ENCODE measurements at regions not wholly inside any gene's neighbourhood (a gene's known extent, or its start where the extent isn't known, plus 50 kb on each side); places are given as distances from the start of the nearest gene placed in this dataset.
A peak's percentile ranks its signal among the peaks of the same experiment; 100 is the strongest.

DNA sequence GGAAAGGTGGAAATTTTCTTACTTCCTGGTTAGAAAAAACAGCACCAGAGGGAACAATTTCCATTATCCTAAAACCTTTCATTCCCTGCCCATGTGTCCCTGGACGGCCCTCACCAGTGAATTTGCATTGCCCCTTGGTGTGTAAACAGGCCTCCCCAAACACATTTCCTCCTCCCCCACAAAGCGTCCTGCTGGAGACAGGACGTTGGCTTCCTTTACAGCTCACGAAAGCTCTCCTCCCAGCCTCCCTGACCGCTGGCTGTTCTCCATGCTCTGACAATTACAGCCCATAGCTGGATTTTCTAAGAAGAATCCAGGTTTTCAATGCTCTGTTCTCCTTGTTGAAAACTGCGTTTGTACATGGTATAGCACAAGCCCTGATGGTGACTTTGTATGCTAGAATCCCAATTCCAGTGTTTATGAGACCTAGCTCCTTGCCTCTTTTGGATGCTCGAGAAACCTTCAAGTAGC, 724.2 kb upstream of the CELF2 start:
- no peaks in the 10 kb centered on the region for H3K36me3 ChIP-seq (ENCODE audit: control insufficient read depth in 2 of 3, insufficient read depth in 3 of 3, low read length in 3 of 3)
- no peak overlapping the region for H3K9ac ChIP-seq (ENCODE audit: low read length in 3 of 3)
- no peaks in the 10 kb centered on the region for H3K9me3 ChIP-seq (ENCODE audit: control insufficient read depth in 2 of 3, insufficient read depth in 1 of 3, low read length in 3 of 3)
- no peaks in the 10 kb centered on the region for H3K27me3 ChIP-seq (ENCODE audit: control insufficient read depth, insufficient read depth, low read length)
- no peak for FAIRE-seq
- intact Hi-C loops (cut with DNase I): no loop called here
- peaks cover 0 to 3% (median 0%) of the 10 kb centered on the region in 3 donors for H3K4me1 ChIP-seq (ENCODE audit: control insufficient read depth in 2 of 3, insufficient read depth in 2 of 3, low read depth in 1 of 3, low read length in 3 of 3)
- no peak overlapping the region for H3K27ac ChIP-seq (ENCODE audit: low read depth in 2 of 2, low read length in 2 of 2)
- no peak for TF ChIP-seq CTCF (IDR thresholded peaks at IDR 0.05; ENCODE audit: borderline replicate concordance, extremely low read depth, insufficient read depth)
- H3K4me3 ChIP-seq (ENCODE audit: low read length in 3 of 3): no peak overlapping the region
- DNase-seq: peak in 4 of 5 donors; percentile 32 to 71 (median 48)

DNA sequence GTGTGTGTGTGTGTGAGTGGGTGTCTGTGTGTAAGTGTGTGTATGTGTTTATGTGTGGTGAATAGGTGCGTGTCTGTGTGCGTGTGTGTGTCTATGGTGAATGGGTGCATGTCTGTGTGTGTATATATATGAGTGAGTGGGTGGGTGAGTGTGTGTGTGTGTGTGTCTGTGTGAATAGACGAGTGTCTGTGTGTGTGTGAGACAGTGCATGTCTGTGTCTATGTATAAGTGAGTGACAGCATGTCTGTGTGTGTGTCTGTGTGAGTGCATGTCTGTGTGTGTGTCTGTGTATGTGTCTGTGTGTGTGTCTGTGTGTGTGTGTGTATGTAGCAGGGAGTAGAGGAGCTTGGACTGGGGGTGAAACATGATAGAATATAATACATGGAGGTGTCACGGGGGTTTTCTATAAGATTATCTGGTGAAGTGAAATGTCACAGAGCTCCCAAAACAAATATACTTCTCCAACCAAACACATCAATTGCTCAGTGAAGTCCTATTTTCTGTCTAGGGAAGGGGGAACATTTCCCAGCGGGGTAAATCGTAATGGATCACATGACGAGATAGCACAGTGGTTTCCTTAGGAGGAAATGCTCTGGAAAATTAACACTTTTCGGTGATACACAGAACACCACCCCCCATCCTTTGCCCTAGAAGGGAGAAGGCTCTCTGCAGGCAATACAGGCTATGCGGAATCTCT, 723.3 kb upstream of the CELF2 start:
- Histone ChIP-seq H3K27me3 (ENCODE audit: control insufficient read depth, insufficient read depth, low read length) (no peaks in the 10 kb centered on the region), H3K27ac (ENCODE audit: low read depth in 2 of 2, low read length in 2 of 2) (no peak overlapping the region), H3K36me3 (ENCODE audit: control insufficient read depth in 2 of 3, insufficient read depth in 3 of 3, low read length in 3 of 3) (no peaks in the 10 kb centered on the region), H3K4me1 (ENCODE audit: control insufficient read depth in 2 of 3, insufficient read depth in 2 of 3, low read depth in 1 of 3, low read length in 3 of 3) (peaks cover 0 to 3% (median 0%) of the 10 kb centered on the region in 3 donors), H3K4me3 (ENCODE audit: low read length in 3 of 3) (no peak overlapping the region), H3K9ac (ENCODE audit: low read length in 3 of 3) (no peak overlapping the region), H3K9me3 (ENCODE audit: control insufficient read depth in 2 of 3, insufficient read depth in 1 of 3, low read length in 3 of 3) (no peaks in the 10 kb centered on the region)
- intact Hi-C loops (cut with DNase I): no loop called here
- DNase-seq: no peak
- no peak for FAIRE-seq
- no peak for TF ChIP-seq CTCF (IDR thresholded peaks at IDR 0.05; ENCODE audit: borderline replicate concordance, extremely low read depth, insufficient read depth)

- intact Hi-C loops (cut with DNase I): no loop called here
- H3K27ac ChIP-seq (ENCODE audit: low read depth in 2 of 2, low read length in 2 of 2): no peak overlapping the region
- H3K9ac ChIP-seq (ENCODE audit: low read length in 3 of 3): no peak overlapping the region
- peaks cover 0 to 3% (median 0%) of the 10 kb centered on the region in 3 donors for H3K4me1 ChIP-seq (ENCODE audit: control insufficient read depth in 2 of 3, insufficient read depth in 2 of 3, low read depth in 1 of 3, low read length in 3 of 3)
- no peaks in the 10 kb centered on the region for H3K27me3 ChIP-seq (ENCODE audit: control insufficient read depth, insufficient read depth, low read length)
- DNase-seq (peak in 1 of 5 donors; percentile 49), FAIRE-seq (no peak)
- H3K9me3 ChIP-seq (ENCODE audit: control insufficient read depth in 2 of 3, insufficient read depth in 1 of 3, low read length in 3 of 3): no peaks in the 10 kb centered on the region
- H3K36me3 ChIP-seq (ENCODE audit: control insufficient read depth in 2 of 3, insufficient read depth in 3 of 3, low read length in 3 of 3): no peaks in the 10 kb centered on the region
- TF ChIP-seq CTCF (IDR thresholded peaks at IDR 0.05; ENCODE audit: borderline replicate concordance, extremely low read depth, insufficient read depth): no peak
- H3K4me3 ChIP-seq (ENCODE audit: low read length in 3 of 3): no peak overlapping the region
These were observed 722.7 kb upstream of the CELF2 start for GRCh38 chr10:10294881-10295529.

All from kidney (tissue), 13 donors.